ENCODE measurements at regions not wholly inside any gene's neighbourhood (a gene's known extent, or its start where the extent isn't known, plus 50 kb on each side); places are given as distances from the start of the nearest gene placed in this dataset.

- no peak for TF ChIP-seq CTCF (IDR thresholded peaks at IDR 0.05)
- no peak for TF ChIP-seq POLR2A (IDR thresholded peaks at IDR 0.05)
Measured at GRCh38 chr4:152024881-152025280, 264.1 kb upstream of the GATB start.

Data from esophagus squamous epithelium (tissue), 4 donors.